ENCODE measurements at regions not wholly inside any gene's neighbourhood (a gene's known extent, or its start where the extent isn't known, plus 50 kb on each side); places are given as distances from the start of the nearest gene placed in this dataset.
A peak's percentile ranks its signal among the peaks of the same experiment; 100 is the strongest.

DNA sequence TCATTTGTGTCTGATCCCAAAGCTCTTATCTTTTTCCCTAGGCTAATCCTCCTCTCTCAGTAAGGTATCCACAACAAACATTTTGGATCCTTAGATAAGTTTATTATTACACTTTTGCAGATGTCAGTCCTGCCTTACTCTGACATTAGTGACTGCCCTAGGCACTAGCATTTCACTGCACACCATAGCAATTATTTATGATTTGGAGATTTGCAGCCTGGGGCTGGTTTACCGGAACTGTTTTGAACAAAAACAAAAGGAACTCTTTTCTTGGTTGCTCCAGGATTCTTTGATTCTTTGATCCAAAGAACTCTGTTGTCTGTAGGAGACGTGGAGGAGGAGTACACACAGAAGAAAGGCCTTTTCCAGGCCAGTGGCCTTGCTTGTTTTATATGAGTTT lies 80.4 kb downstream of the EDNRB start:
- ATAC-seq: no peak

- ATAC-seq: no peak
These were observed 82.2 kb downstream of the EDNRB start for GRCh38 chr13:77836423-77836822.

DNA sequence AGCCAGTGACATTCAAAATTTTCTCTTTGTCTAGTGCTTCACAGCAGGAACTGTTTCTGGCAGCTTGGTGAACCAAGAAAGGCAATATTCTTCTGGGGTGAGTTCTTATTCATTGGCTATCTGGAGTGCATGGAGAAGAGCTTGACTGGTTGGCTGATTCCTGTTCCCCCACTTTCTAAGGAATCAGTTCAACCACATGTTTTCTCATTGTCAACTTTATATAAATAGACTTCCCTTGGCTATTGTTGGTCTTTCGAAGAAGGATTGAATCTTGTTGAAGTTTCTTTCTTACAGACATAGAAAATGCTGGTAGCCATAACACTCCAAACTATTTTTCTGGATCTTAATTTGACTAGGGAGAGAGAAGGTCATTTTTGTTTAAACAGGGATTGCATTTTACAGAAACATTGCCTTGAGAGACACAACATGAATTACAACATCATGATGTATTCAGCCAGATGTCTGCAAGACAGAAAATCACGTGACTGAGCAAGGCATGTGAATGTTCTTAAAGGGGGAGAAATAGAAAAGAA lies 85.2 kb downstream of the EDNRB start:
- no peak for ATAC-seq

DNA sequence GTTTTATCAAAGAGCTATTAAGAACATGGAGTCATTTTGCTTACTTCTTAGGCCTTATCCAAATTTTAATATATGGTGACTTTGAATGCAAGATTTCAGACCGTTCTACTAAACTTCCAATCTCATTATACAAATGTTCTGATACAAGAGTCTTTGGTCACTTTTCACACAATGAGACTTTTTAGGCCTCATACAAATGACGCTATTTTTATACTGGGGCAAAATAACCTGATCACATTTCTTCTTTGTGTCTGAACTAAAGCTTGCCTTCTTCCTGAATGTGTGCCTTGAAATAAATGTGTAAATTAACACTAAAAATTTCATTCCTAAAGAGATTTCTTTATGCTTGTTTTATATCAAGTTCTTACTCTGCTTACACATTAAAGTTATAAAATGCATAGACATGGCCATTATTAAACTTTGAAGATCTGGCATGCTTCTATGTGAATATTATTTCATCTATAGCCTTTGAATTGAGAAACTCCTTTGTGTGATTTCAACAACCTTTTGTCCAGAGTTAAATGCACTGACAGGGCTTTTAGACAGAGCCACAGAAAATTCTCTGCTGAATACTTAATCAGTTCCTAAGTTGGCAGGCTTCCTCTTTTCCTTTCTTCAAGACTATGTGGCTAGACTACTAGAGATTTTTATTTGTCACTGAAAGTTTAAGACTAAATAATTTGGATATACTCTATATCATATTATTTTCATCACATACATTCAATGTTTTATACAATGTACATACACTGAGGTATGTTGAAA lies 86.1 kb downstream of the EDNRB start:
- no peak for ATAC-seq

- no peak for ATAC-seq
These were observed 86.8 kb downstream of the EDNRB start for GRCh38 chr13:77831866-77832265.

- no peak for ATAC-seq
These were observed 88.7 kb downstream of the EDNRB start for GRCh38 chr13:77829963-77830362.

GRCh38 chr13:77828799-77829198 lies 89.8 kb downstream of the EDNRB start:
- no peak for ATAC-seq

- ATAC-seq: no peak
These were observed 91.3 kb downstream of the EDNRB start for GRCh38 chr13:77827332-77827731.

DNA sequence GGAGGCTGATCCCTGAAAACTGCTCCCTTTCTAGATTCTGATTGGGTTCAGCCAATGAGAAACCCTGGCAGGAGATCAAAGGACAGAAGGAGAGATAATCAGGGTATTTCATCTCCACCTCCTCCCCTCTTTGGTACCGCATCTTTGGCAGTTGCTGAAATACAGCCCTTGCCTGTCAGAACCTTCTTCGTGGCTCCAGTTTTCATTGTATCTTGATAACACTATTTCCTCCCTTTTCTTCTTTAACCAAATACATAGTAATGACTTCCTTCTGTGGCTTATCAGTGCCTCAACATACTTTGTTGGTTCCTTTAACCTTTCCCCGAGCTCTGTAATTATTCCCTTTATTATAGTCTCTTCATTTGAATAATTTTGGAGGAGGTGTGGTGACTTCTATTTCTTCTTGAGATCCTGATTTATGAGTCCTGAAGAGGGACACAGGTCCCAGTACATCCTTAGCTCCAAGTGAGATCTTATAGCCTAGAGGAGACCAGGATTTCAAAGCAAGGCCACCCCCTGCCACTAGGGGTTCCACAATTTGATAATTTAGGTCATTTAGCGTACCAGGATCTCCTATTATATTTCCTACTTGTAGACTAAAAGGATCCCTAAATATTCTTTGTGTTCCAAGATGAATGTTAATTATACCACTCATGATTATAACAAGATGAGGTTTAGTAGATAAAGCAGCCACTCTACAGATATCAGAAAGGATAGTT lies 98.0 kb downstream of the EDNRB start:
- no peak for ATAC-seq

GRCh38 chr13:77817521-77817920 lies 101.1 kb downstream of the EDNRB start:
- ATAC-seq: no peak

GRCh38 chr13:77815330-77815729 lies 103.3 kb downstream of the EDNRB start:
- peak in 1 of 2 donors; percentile 6 for ATAC-seq
